NCI-H446 treated with DMSO at 0.1 percent for 48 hours (cell line): ENCODE measurements at regions not wholly inside any gene's neighbourhood (a gene's known extent, or its start where the extent isn't known, plus 50 kb on each side); places are given as distances from the start of the nearest gene placed in this dataset.
"Not testable (repeated sequence)": the region's sequence is repeated elsewhere in the genome, so short reads cannot be mapped to it uniquely, and the experiment has no call there.

Experiments used
- DNase-seq: peaks from one replicate; lab custom pipeline; 2025; lab: John Stamatoyannopoulos, UW

GRCh38 chr10:33655921-33656320 is 321.5 kb upstream of the NRP1 start:
- no peak for DNase-seq

- DNase-seq: no peak
Observed at GRCh38 chr10:33655165-33655815, 320.8 kb upstream of the NRP1 start.

GRCh38 chr10:33653584-33654367 is 319.3 kb upstream of the NRP1 start:
- no peak for DNase-seq

GRCh38 chr10:33652870-33653269 is 318.4 kb upstream of the NRP1 start:
- no peak for DNase-seq

GRCh38 chr10:33650131-33650530 is 315.7 kb upstream of the NRP1 start:
- DNase-seq: not testable (repeated sequence)

GRCh38 chr10:33643042-33643441 is 308.6 kb upstream of the NRP1 start:
- no peak for DNase-seq

- DNase-seq: no peak
Observed at GRCh38 chr10:33638891-33639290, 304.4 kb upstream of the NRP1 start.

GRCh38 chr10:33638374-33638773 is 303.9 kb upstream of the NRP1 start:
- no peak for DNase-seq

- DNase-seq: no peak
Observed at GRCh38 chr10:33635967-33636515, 301.6 kb upstream of the NRP1 start.

GRCh38 chr10:33632432-33632831 is 298.0 kb upstream of the NRP1 start:
- no peak for DNase-seq

GRCh38 chr10:33631991-33632390 is 297.5 kb upstream of the NRP1 start:
- DNase-seq: no peak

GRCh38 chr10:33630761-33631160 is 296.3 kb upstream of the NRP1 start:
- no peak for DNase-seq

GRCh38 chr10:33627611-33628010 is 293.1 kb upstream of the NRP1 start:
- no peak for DNase-seq

- no peak for DNase-seq
Observed at GRCh38 chr10:33626798-33627466, 292.5 kb upstream of the NRP1 start.

GRCh38 chr10:33623669-33624068 is 289.2 kb upstream of the NRP1 start:
- no peak for DNase-seq

GRCh38 chr10:33621101-33621500 is 286.6 kb upstream of the NRP1 start:
- no peak for DNase-seq

- DNase-seq: no peak
Observed at GRCh38 chr10:33618196-33618595, 283.7 kb upstream of the NRP1 start.

- DNase-seq: no peak
Observed at GRCh38 chr10:33617381-33618080, 283.1 kb upstream of the NRP1 start.

GRCh38 chr10:33616956-33617355 is 282.5 kb upstream of the NRP1 start:
- no peak for DNase-seq

GRCh38 chr10:33612551-33612950 is 278.1 kb upstream of the NRP1 start:
- no peak for DNase-seq

- DNase-seq: no peak
Observed at GRCh38 chr10:33612116-33612515, 277.6 kb upstream of the NRP1 start.

- no peak for DNase-seq
Observed at GRCh38 chr10:33611423-33611822, 277.0 kb upstream of the NRP1 start.
